GM19238 (cell line): ENCODE measurements at regions not wholly inside any gene's neighbourhood (a gene's known extent, or its start where the extent isn't known, plus 50 kb on each side); places are given as distances from the start of the nearest gene placed in this dataset.

Experiments
- DNase-seq: peaks from one replicate; pipeline ENCODE4 v3.0.0; 2011; ENCODE audit warnings: low spot score; ENCODE audit not compliant: insufficient read length

DNA sequence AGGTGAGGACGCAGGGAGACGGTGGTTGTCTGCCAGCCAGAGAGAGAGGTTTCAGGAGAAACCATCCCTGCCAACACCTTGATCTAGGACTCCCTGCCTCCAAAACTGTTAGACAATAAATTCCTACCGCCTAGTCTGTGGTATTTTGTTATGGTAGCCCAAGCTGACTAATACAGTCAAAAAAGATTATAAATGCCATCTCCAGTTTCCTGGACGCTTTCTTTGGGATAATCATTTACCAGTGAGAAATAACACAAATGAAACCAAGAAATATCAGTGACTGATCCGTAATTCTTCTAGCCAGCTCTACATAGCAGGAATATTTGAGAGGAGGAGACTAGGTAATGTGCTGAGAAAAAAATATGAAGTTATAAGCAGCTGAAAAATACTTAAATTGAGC is 707.8 kb upstream of the LMCD1 start:
- DNase-seq: no peak

GRCh38 chr3:7798276-7798675 is 703.3 kb upstream of the LMCD1 start:
- DNase-seq: no peak

DNA sequence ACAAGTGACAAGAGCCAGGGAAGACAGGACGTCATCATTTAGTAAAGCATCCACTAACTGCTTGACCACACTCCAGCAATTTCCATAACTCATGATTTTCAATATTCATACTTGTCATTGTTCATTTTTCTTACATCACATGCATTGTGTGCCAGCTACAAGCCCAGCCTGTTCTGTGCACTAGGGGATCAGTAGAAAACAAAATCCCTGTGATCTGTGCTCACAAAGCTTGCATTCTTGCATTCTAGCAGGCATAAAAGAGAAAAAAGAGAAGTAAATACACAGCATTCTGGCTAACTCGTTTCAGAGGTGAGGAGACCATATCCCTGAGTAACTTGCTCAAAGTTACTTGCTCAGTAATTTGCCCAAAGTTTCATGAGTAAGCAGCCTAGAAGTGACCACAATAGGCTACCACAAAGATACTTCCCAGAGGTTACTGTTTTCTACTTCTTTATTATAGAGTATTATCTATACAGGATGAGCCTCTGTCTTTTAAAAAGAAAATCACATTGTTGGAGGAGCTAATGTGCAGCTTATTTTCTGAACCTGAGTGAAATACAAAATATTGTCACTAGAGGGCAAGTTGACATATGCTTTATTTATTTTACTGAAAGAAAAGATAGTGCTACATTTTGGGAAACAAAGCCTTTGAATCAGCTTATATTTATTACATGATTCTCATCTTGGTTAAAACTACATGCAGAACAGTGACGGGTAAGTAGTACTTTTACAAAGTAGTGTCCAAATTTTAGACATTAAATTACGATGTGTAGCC is 701.4 kb upstream of the LMCD1 start:
- DNase-seq: no peak

DNA sequence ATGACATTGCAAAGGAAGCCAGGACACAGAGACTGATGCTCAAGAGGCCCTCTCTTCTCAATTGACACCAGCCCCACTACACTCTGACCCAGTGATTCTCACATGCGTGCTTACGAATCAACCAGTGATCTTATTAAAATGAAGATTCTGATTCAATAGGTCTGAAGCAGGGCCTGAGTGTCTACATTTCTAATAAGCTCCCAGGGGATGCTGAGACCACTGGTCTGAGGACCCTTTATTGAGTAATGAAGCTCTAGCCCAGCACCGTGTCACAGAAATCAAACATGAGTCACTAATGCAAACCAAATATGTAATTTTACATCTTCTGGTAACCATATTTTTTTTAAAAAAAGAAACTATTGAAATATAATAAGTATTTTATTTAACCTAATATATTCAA is 689.1 kb upstream of the LMCD1 start:
- DNase-seq: no peak

DNA sequence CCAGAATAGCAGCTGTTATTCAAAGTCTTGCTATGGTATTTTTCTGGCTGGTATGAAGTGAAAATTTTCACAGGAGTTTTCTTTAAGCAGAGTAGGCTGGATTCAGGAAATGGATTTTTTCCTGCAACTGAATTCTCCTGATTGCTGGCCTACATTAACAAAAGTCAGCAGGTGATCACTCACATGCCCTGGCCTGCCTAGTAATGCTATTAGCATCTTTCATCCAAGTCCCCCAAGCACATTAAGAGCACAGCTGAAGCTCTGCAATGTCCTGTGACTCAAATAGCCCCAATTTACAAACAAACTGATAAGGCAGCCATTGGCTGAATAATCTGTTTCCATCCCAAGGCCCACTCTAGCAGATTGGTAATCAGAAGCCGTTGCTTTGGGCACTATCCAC is 688.3 kb upstream of the LMCD1 start:
- DNase-seq: no peak

GRCh38 chr3:7817239-7817638 is 684.4 kb upstream of the LMCD1 start:
- DNase-seq: no peak

DNA sequence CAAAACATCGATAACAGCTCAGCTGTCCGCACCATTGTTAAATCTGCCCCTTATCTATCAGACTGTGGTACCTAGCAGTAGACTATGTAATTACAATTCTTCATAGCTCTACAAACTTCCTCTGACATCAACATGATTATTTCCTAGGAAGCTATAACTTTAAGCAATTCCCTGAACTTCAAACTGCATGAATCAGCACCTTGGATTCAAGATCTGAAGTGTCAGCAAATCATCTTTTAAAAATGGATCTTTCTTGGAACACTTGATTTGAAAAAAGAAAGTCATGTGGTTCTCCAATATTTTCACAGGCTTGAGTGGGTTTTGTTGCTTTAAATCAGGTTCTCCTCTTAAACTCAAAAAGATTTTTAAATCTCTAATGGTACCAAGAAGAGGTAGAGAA is 680.7 kb upstream of the LMCD1 start:
- DNase-seq: no peak

GRCh38 chr3:7821858-7822257 is 679.8 kb upstream of the LMCD1 start:
- DNase-seq: no peak

DNA sequence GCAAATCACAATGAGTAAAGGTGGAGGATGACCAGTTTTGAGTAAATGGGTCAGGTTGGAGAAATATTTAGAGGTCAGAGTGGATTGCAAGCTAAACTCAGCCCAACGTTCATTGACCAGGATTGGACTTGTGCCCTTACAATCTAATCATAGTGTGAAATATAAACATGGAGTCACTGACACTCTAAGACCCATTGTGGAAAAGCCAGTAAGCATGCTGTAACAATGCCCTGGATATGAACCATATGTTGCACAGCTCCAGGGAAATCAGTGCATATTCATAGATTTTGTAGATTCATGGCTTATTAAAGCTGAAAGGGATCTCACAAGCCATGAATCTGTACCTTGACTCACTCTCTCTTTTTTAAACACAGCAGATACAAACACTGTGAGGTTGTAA is 660.2 kb upstream of the LMCD1 start:
- no peak for DNase-seq

- no peak for DNase-seq
These were observed 658.2 kb upstream of the LMCD1 start for GRCh38 chr3:7843441-7843840.

DNA sequence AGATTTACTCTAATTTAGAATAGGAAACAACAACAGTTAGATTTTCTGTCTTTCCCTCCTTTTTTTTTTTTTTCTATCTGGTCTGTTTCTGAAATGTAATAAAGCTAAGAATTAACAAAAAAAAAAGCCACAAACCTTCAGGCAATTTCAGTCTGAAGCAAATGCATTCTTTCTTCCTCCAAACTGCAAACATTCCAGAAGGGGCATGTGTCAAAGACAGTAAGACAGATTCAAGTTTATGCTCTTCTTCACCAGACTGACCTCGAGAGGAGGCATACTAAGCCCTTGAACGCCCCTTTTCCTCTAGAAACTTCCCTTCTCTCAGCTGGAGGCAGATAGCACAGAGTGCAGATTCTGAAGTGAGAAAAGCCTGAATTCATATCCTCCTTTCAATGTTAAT is 654.6 kb upstream of the LMCD1 start:
- DNase-seq: no peak

DNA sequence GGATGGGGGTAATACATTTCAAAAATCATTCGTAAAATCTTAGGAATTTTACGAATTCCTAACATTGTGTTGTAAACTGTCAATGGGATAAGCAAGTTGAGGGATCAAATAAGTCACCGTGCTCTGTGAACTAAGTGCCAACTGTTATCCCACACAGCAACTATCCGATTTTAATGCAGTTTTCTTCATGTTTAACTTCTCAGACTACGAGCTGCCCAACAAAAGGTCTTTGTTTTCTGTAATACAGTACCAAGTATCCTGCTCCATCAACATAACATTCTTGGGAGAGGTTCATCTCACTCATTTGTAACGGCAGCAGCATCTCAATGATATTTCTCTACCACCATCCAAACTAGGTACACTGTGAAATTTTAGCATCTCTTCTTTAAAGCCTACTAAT is 654.1 kb upstream of the LMCD1 start:
- DNase-seq: no peak

- DNase-seq: no peak
These were observed 647.4 kb upstream of the LMCD1 start for GRCh38 chr3:7854266-7854665.

- no peak for DNase-seq
These were observed 646.9 kb upstream of the LMCD1 start for GRCh38 chr3:7854721-7855120.

GRCh38 chr3:7865611-7866010 is 636.0 kb upstream of the LMCD1 start:
- no peak for DNase-seq

DNA sequence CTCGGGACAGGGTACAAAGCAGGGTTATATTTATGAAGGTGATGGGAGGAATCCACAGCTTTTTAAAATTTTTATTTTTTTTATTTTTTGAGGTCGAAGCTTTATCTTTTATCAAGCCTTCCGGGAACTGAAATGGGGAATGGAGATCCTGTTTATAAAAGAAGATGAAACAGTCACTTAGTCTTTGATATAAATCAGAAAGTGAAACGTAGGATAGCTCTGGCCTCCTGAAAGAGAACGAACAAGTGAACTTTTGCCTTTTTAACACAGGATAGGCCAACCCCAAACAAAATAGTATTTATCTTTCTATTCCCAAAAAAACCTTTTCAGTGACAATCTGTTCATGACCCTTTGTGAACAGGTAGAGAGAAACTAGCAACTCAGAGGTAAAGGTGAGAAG is 634.0 kb upstream of the LMCD1 start:
- no peak for DNase-seq

- DNase-seq: no peak
These were observed 630.5 kb upstream of the LMCD1 start for GRCh38 chr3:7871003-7871560.

GRCh38 chr3:7874116-7874515 is 627.5 kb upstream of the LMCD1 start:
- no peak for DNase-seq

DNA sequence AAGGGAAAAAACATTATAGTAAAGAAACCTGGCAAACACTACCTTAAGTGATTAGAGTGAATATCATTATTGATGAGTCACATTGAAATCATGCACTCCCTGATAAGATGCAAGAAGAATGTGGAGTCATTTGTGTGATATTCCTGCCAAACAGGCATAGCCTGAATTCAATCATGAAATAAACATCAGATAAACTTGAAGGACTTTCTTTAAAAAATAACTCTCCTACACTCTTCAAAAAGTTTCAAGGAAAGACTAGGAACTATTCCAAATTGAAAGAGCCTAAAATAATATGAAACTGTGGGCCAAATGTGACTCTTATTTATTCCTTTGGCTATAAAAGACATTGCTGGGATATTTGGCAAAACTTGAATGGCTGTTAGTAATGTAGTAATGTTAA is 625.7 kb upstream of the LMCD1 start:
- DNase-seq: no peak

- DNase-seq: no peak
These were observed 624.8 kb upstream of the LMCD1 start for GRCh38 chr3:7876741-7877297.

DNA sequence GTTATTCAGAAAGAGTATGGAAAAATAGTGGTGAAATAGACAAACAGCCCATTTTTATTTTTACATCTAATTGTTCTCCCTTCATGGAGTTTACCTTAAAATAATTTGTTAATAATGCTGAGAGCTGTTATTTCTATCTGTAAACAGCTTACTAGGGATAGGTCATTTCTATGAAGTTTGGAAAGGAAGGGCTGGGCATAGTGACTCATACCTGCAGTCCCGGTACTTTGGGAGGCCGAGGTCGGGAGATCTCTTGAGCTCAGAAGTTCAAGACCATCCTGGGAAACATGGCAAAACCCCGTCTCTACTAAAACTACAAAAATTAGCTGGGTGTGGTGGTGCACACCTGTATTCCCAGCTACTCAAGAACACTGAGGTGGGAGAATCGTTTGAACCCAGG is 624.3 kb upstream of the LMCD1 start:
- no peak for DNase-seq

DNA sequence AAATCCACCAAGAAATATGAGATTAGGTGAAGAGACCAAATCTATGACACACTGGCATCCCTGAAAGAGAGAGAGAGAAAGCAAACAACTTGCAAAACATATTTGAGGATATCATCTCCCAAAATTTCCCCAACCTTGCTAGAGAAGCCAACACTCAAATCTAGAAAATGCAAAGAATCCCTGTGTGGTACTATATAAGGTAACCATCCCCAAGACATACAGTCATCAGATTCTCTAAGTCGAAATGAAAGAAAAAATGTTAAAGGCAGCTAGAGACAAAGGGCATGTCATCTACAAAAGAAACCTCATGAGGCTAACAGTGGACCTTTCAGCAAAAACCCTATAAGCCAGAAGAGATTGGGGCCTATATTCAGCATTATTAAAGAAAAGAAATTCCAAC is 622.1 kb upstream of the LMCD1 start:
- DNase-seq: no peak

DNA sequence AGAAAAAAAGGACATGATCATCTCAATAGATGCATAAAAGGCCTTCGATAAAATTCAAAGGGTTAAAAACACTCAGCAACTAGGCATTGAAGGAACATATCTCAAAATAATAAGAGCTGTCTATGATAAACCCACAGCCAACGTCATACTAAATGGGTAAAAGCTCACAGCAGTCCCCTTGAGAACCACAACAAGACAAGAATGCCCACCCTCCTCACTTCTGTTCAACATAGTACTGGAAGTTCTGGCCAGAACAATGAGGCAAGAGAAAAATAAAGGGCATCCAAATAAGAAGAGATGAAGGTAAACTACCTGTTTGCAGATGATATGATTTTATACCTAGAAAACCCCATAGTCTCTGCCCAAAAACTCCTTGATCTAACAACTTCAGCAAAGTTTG is 619.7 kb upstream of the LMCD1 start:
- no peak for DNase-seq
